ENCODE measurements at regions not wholly inside any gene's neighbourhood (a gene's known extent, or its start where the extent isn't known, plus 50 kb on each side); places are given as distances from the start of the nearest gene placed in this dataset.

DNA sequence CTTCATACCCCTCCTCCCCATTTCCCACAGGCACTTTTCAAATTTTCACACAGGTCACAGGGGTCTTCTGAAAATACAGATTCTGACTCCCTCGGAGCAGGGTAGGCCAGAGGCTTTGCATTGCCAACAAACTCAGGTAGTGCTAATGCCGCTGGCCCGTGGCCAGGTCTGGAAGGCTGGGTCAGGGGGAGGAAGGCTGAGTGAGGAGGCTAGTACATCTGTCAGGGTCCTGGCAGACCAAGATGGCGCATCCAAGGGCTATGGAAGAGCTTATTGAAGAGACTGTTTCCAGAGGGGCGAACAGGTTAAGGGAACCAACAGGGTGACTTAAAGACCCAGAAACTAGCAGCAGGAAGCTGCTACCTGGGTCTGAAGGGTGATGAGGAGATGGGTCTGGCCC, 336.7 kb upstream of the ID2 start:
- POLR2A ChIA-PET = no interaction called here
- no peak for TF ChIP-seq PRDM6 (tag by site-specific recombination; IDR thresholded peaks at IDR 0.05)
- no peak for TF ChIP-seq ZBTB20 (tag by site-specific recombination; IDR thresholded peaks at IDR 0.05)
- TF ChIP-seq SP3 (tag by site-specific recombination; IDR thresholded peaks at IDR 0.05) = no peak
- TF ChIP-seq, protein P1, sequence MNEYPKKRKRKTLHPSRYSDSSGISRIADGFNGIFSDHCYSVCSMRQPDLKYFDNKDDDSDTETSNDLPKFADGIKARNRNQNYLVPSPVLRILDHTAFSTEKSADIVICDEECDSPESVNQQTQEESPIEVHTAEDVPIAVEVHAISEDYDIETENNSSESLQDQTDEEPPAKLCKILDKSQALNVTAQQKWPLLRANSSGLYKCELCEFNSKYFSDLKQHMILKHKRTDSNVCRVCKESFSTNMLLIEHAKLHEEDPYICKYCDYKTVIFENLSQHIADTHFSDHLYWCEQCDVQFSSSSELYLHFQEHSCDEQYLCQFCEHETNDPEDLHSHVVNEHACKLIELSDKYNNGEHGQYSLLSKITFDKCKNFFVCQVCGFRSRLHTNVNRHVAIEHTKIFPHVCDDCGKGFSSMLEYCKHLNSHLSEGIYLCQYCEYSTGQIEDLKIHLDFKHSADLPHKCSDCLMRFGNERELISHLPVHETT (tag by site-specific recombination; IDR thresholded peaks at IDR 0.05) = no peak
- no peak for TF ChIP-seq ZNF623 (tag by site-specific recombination; IDR thresholded peaks at IDR 0.05)
- TF ChIP-seq ZNF660 (tag by site-specific recombination; IDR thresholded peaks at IDR 0.05) = no peak
- no peak for TF ChIP-seq ZNF133 (tag by site-specific recombination; IDR thresholded peaks at IDR 0.05)
- TF ChIP-seq ZBTB1 (tag by site-specific recombination; IDR thresholded peaks at IDR 0.05) = no peak
- no peak for TF ChIP-seq ZNF121 (tag by site-specific recombination; IDR thresholded peaks at IDR 0.05)
- no peak for TF ChIP-seq ZNF132 (tag by site-specific recombination; IDR thresholded peaks at IDR 0.05; ENCODE audit: borderline replicate concordance)
- no peak for TF ChIP-seq ZNF544 (tag by site-specific recombination; IDR thresholded peaks at IDR 0.05)
- TF ChIP-seq ZNF426 (tag by site-specific recombination; IDR thresholded peaks at IDR 0.05) = no peak
- TF ChIP-seq ZNF280D (tag by site-specific recombination; IDR thresholded peaks at IDR 0.05) = no peak
- no peak for TF ChIP-seq ZNF768 (tag by site-specific recombination; IDR thresholded peaks at IDR 0.05)
- TF ChIP-seq ZNF148 (tag by site-specific recombination; IDR thresholded peaks at IDR 0.05; ENCODE audit: borderline replicate concordance) = no peak
- TF ChIP-seq KLF10 (tag by site-specific recombination; IDR thresholded peaks at IDR 0.05) = no peak
- TF ChIP-seq REPIN1 (tag by site-specific recombination; IDR thresholded peaks at IDR 0.05; ENCODE audit: low read depth) = no peak
- no peak for TF ChIP-seq ZNF571 (tag by site-specific recombination; IDR thresholded peaks at IDR 0.05)
- no peak for TF ChIP-seq ZNF112 (tag by site-specific recombination; IDR thresholded peaks at IDR 0.05)
- H3K4me1 ChIP-seq (ENCODE audit: control insufficient read depth, insufficient read depth, low read length) = no peaks in the 10 kb centered on the region

More for the DNA sequence above, 336.7 kb upstream of the ID2 start:
- CTCF ChIA-PET = no interaction called here
- H3K9me3 ChIP-seq (ENCODE audit: control insufficient read depth, insufficient read depth, low read depth, low read length) = no peaks in the 10 kb centered on the region
- H3K27ac ChIP-seq (ENCODE audit: extremely low read depth, low read depth, low read length) = no peak overlapping the region
- no peaks in the 10 kb centered on the region for H3K36me3 ChIP-seq (ENCODE audit: control insufficient read depth in 2 of 2, insufficient read depth in 1 of 2, low read length in 2 of 2)
- no peak overlapping the region for H3K4me3 ChIP-seq (ENCODE audit: low read depth, low read length)
